ENCODE measurements at regions not wholly inside any gene's neighbourhood (a gene's known extent, or its start where the extent isn't known, plus 50 kb on each side); places are given as distances from the start of the nearest gene placed in this dataset.

DNA sequence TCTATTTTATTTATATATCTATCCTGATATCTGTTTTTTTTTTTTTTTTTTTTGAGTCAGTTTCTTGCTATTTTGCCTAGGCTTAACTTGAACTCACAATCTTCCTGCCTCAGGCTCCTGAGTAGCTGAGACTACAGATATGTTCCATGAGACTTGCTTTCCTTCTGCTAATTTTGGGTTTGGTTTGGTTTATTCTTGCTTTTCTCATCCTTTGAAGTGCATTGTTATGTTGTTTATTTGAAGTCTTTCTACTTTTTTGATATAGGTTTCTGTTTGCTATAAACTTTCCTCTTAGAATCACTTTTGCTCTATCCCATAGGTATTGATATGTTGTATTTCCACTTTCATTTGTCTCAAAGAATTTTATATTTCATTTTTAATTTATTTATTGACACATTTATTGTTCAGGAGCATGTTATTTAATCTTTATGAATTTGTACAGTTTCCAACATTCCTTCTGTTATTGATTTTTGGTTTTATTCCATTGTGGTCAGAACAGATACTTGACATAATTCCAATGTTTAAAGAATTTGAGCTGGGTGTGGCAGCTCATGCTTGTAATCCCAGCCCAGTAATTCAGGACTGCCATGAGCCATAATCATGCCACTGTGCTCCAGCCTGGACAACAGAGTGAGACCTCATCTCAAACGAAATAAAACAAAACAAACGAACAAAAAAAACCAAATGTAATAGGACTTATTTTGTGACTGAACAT is 62.3 kb upstream of the PLSCR4 start (continued):
- TF ChIP-seq CHD7 (IDR thresholded peaks at IDR 0.05; ENCODE audit: insufficient replicate concordance, low read length) (no peak), KDM4A (IDR thresholded peaks at IDR 0.05; ENCODE audit: low read depth, low read length, severe bottlenecking) (no peak), BCL11A (IDR thresholded peaks at IDR 0.05; ENCODE audit: low read depth in 2 of 2, low read length in 2 of 2) (no peak), POLR2A (IDR thresholded peaks at IDR 0.05; ENCODE audit: control extremely low read depth in 1 of 2, low read depth in 2 of 2, low read length in 2 of 2) (no peak), ZNF274 (IDR thresholded peaks at IDR 0.05; ENCODE audit: borderline replicate concordance, extremely low read depth, low read length) (no peak)
- TF ChIP-seq, protein P1, sequence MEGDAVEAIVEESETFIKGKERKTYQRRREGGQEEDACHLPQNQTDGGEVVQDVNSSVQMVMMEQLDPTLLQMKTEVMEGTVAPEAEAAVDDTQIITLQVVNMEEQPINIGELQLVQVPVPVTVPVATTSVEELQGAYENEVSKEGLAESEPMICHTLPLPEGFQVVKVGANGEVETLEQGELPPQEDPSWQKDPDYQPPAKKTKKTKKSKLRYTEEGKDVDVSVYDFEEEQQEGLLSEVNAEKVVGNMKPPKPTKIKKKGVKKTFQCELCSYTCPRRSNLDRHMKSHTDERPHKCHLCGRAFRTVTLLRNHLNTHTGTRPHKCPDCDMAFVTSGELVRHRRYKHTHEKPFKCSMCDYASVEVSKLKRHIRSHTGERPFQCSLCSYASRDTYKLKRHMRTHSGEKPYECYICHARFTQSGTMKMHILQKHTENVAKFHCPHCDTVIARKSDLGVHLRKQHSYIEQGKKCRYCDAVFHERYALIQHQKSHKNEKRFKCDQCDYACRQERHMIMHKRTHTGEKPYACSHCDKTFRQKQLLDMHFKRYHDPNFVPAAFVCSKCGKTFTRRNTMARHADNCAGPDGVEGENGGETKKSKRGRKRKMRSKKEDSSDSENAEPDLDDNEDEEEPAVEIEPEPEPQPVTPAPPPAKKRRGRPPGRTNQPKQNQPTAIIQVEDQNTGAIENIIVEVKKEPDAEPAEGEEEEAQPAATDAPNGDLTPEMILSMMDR (IDR thresholded peaks at IDR 0.05; ENCODE audit: control extremely low read depth in 1 of 3, insufficient read depth in 1 of 3, low read depth in 1 of 3, low read length in 3 of 3): no peak
